Ovary (tissue), 3 donors: ENCODE measurements at regions not wholly inside any gene's neighbourhood (a gene's known extent, or its start where the extent isn't known, plus 50 kb on each side); places are given as distances from the start of the nearest gene placed in this dataset.

Experiments used
- EP300 ChIP-seq: sonication (generic); formaldehyde crosslinking; IDR thresholded peaks from one replicate; pipeline ENCODE4 v1.6.1; 2017; ENCODE audit warnings: antibody characterized with exemption
- POLR2A ChIP-seq: fragments of 450-650 bp; IDR thresholded peaks from one replicate; pipeline ENCODE4 v1.6.1; 2017; ENCODE audit warnings: antibody characterized with exemption, mild to moderate bottlenecking, moderate library complexity
- TF ChIP-seq, protein P1 (sequence below), 3 donors: fragments of 450-650 bp in 2 of 3; fragments of 200-600 bp in 1 of 3; IDR thresholded peaks; one replicate each; pipeline versions ENCODE4 v1.5.1 to v1.8.0; 2016 to 2022; ENCODE audit warnings: antibody characterized with exemption in 3 of 3, mild to moderate bottlenecking in 1 of 3
- donor health status: DM: no; HTN: no; CAD: no.

DNA sequence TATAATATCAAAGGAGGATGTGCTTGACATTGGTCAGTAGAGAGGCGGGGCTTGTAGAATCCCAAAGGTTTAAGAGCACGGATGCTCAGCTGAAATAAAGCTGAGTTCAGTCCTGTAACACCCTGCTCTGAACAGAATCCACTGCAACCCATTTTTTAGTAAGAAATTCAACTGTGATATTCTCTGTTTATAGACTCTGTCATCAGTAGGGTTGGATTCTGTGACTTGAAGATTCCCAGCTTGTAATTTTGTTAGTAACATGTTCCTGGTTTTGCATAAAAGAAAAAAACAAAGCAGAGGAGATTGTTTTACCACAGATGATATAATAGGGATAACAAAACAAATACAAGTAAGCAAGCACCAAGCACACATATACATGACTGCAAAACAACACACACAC, 324.6 kb upstream of the NR2F2 start:
- TF ChIP-seq, protein P1, sequence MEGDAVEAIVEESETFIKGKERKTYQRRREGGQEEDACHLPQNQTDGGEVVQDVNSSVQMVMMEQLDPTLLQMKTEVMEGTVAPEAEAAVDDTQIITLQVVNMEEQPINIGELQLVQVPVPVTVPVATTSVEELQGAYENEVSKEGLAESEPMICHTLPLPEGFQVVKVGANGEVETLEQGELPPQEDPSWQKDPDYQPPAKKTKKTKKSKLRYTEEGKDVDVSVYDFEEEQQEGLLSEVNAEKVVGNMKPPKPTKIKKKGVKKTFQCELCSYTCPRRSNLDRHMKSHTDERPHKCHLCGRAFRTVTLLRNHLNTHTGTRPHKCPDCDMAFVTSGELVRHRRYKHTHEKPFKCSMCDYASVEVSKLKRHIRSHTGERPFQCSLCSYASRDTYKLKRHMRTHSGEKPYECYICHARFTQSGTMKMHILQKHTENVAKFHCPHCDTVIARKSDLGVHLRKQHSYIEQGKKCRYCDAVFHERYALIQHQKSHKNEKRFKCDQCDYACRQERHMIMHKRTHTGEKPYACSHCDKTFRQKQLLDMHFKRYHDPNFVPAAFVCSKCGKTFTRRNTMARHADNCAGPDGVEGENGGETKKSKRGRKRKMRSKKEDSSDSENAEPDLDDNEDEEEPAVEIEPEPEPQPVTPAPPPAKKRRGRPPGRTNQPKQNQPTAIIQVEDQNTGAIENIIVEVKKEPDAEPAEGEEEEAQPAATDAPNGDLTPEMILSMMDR (IDR thresholded peaks at IDR 0.05), result no peak
- TF ChIP-seq POLR2A (no peak), EP300 (no peak)
